ENCODE measurements at regions not wholly inside any gene's neighbourhood (a gene's known extent, or its start where the extent isn't known, plus 50 kb on each side); places are given as distances from the start of the nearest gene placed in this dataset.

DNA sequence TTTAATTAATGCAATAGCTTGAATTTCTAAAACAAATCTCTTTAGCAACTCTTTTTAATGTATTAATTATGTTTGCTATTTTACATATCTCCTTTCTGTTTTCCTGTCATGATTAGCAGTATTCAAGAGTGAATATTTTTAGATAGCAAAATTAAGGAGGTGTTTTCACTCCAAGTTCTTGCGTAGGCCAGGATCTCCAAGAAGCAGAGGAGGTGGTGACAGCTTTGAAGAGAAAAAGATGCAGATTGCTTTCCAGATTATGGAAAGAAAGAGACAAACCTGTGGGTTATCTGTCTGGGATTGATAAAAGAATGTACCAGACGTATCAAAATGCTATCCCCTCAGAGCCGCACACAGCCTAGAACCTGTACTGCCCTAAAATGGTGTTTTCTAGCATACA is 163.5 kb upstream of the FAM98A start:
- H3K9me3 ChIP-seq (ENCODE audit: control insufficient read depth in 4 of 4, low read length in 3 of 4), result no peaks in the 10 kb centered on the region
- WGBS, result 71% methylated on average over 3 of the region's 3 CpGs
- no peaks in the 10 kb centered on the region for H3K4me1 ChIP-seq (ENCODE audit: control insufficient read depth in 4 of 4, insufficient read depth in 4 of 4, low read length in 3 of 4)
- no peak for DNase-seq (ENCODE audit: low spot score)
- H3K27me3 ChIP-seq (ENCODE audit: control insufficient read depth in 4 of 4, insufficient read depth in 4 of 4, low read length in 3 of 4), result no peaks in the 10 kb centered on the region
- H3K27ac ChIP-seq (ENCODE audit: low read depth in 1 of 2, low read length in 2 of 2), result no peak overlapping the region
- H3K9ac ChIP-seq (ENCODE audit: low read depth in 1 of 2, low read length in 2 of 2), result no peak overlapping the region
- H3K4me3 ChIP-seq (ENCODE audit: low read depth in 1 of 3, low read length in 3 of 3), result no peak overlapping the region
- no peaks in the 10 kb centered on the region for H3K36me3 ChIP-seq (ENCODE audit: control insufficient read depth in 4 of 4, insufficient read depth in 3 of 4, low read depth in 1 of 4, low read length in 3 of 4)
- TF ChIP-seq CTCF (IDR thresholded peaks at IDR 0.05; ENCODE audit: low read depth, low read length, missing input control) (no peak), FOXA1 (IDR thresholded peaks at IDR 0.05) (no peak), RAD21 (IDR thresholded peaks at IDR 0.05) (no peak)

GRCh38 chr2:33746208-33746800 is 147.2 kb upstream of the FAM98A start:
- TF ChIP-seq SP1 (IDR thresholded peaks at IDR 0.05), result no peak
- TF ChIP-seq, protein P1, sequence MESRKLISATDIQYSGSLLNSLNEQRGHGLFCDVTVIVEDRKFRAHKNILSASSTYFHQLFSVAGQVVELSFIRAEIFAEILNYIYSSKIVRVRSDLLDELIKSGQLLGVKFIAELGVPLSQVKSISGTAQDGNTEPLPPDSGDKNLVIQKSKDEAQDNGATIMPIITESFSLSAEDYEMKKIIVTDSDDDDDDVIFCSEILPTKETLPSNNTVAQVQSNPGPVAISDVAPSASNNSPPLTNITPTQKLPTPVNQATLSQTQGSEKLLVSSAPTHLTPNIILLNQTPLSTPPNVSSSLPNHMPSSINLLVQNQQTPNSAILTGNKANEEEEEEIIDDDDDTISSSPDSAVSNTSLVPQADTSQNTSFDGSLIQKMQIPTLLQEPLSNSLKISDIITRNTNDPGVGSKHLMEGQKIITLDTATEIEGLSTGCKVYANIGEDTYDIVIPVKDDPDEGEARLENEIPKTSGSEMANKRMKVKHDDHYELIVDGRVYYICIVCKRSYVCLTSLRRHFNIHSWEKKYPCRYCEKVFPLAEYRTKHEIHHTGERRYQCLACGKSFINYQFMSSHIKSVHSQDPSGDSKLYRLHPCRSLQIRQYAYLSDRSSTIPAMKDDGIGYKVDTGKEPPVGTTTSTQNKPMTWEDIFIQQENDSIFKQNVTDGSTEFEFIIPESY (IDR thresholded peaks at IDR 0.05), result no peak
- TF ChIP-seq, protein P2, sequence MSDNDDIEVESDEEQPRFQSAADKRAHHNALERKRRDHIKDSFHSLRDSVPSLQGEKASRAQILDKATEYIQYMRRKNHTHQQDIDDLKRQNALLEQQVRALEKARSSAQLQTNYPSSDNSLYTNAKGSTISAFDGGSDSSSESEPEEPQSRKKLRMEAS (IDR thresholded peaks at IDR 0.05), result no peak
- no peak for TF ChIP-seq HNF4A (conservative IDR thresholded peaks at IDR 0.05)
- TF ChIP-seq RAD21 (IDR thresholded peaks at IDR 0.05), result no peak
- no peak for TF ChIP-seq CTCF (IDR thresholded peaks at IDR 0.05; ENCODE audit: low read depth, low read length, missing input control)
- TF ChIP-seq, protein P3, sequence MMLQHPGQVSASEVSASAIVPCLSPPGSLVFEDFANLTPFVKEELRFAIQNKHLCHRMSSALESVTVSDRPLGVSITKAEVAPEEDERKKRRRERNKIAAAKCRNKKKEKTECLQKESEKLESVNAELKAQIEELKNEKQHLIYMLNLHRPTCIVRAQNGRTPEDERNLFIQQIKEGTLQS (IDR thresholded peaks at IDR 0.05), result no peak
- TF ChIP-seq TAF1 (conservative IDR thresholded peaks at IDR 0.05), result no peak
- no peak for TF ChIP-seq EGR1 (IDR thresholded peaks at IDR 0.05; ENCODE audit: low read depth in 2 of 2)
- TF ChIP-seq RXRA (IDR thresholded peaks at IDR 0.05), result no peak
- TF ChIP-seq NR2F2 (IDR thresholded peaks at IDR 0.05), result no peak
- TF ChIP-seq YY1 (IDR thresholded peaks at IDR 0.05), result no peak
- TF ChIP-seq FOXA1 (IDR thresholded peaks at IDR 0.05), result no peak
- no peak for TF ChIP-seq HNF4G (IDR thresholded peaks at IDR 0.05)
- no peak for TF ChIP-seq JUND (IDR thresholded peaks at IDR 0.05)
- TF ChIP-seq REST (IDR thresholded peaks at IDR 0.05), result no peak
- TF ChIP-seq GABPA (IDR thresholded peaks at IDR 0.05 in 1 of 2, conservative IDR thresholded peaks at IDR 0.05 in 1 of 2), result no peak
- TF ChIP-seq FOXA2 (IDR thresholded peaks at IDR 0.05), result no peak
- Histone ChIP-seq H3K4me1 (ENCODE audit: control insufficient read depth in 4 of 4, insufficient read depth in 4 of 4, low read length in 3 of 4) (no peaks in the 10 kb centered on the region), H3K27ac (ENCODE audit: low read depth in 1 of 2, low read length in 2 of 2) (no peak overlapping the region), H3K9ac (ENCODE audit: low read depth in 1 of 2, low read length in 2 of 2) (no peak overlapping the region), H3K27me3 (ENCODE audit: control insufficient read depth in 4 of 4, insufficient read depth in 4 of 4, low read length in 3 of 4) (no peaks in the 10 kb centered on the region), H3K36me3 (ENCODE audit: control insufficient read depth in 4 of 4, insufficient read depth in 3 of 4, low read depth in 1 of 4, low read length in 3 of 4) (no peaks in the 10 kb centered on the region), H3K4me3 (ENCODE audit: low read depth in 1 of 3, low read length in 3 of 3) (no peak overlapping the region), H3K9me3 (ENCODE audit: control insufficient read depth in 4 of 4, low read length in 3 of 4) (peaks cover 0 to 10% (median 2%) of the 10 kb centered on the region in 4 donors)
- WGBS, result 40% methylated on average over 2 of the region's 2 CpGs
- no peak for DNase-seq (ENCODE audit: low spot score)
